K562 (cell line): ENCODE measurements at regions not wholly inside any gene's neighbourhood (a gene's known extent, or its start where the extent isn't known, plus 50 kb on each side); places are given as distances from the start of the nearest gene placed in this dataset.

ENCODE experiments used
- ATAC-seq: fragments of 200-7000 bp; cut with Tn5 transposase; 3 replicates; pipeline ENCODE4 v1.9.1; 2020; ENCODE audit warnings: moderate library complexity
- BruUV-seq: library from RNA; stranded (reverse); fragments of 400-500 nt; replicated peaks from 2 replicates; lab custom pipeline; 2021; lab: Mats Ljungman, UMichigan
- CTCF ChIA-PET: fragments of 300-600 bp; formaldehyde crosslinking; extraction: SDS; loops from one replicate; lab custom pipeline; 2021; ENCODE audit warnings: low intra/inter-chr PET ratio; lab: Yijun Ruan, JAX
- POLR2A ChIA-PET: fragments of 300-600, 350-650 bp; sonication (Branson Sonifier 250); formaldehyde crosslinking; extraction: SDS; loops from one replicate; lab custom pipeline; 2021; ENCODE audit warnings: antibody characterized with exemption, inconsistent platforms; lab: Yijun Ruan, JAX
- DNase-seq, 4 experiments: peaks; one replicate each; pipeline versions ENCODE4 v3.0.0 to v3.0.0-alpha.2; 2011 to 2018; ENCODE audit warnings: low spot score in 3 of 4, mixed read lengths in 3 of 4; ENCODE audit errors: extremely low read depth in 1 of 4
- FAIRE-seq: peaks from 2 replicates; lab custom pipeline; 2011; peaks lifted over from hg19 to GRCh38; lab: Jason Lieb, UNC
- H2AFZ ChIP-seq: 2 replicates; pipeline ENCODE4 v1.6.0; 2011; ENCODE audit warnings: low read depth, low read length, control low read depth, inconsistent platforms
- H3K27ac ChIP-seq: fragments of 200-600 bp; 3 replicates; pipeline ENCODE4 v1.8.0; 2011; ENCODE audit warnings: low read depth, mild to moderate bottlenecking, control low read depth, inconsistent platforms, low read length, moderate library complexity, mixed read lengths; ENCODE audit errors: extremely low read depth
- H3K27me3 ChIP-seq, 2 experiments: fragments of 300-600 bp in 1 of 2; 2 replicates in 1 of 2; 3 replicates in 1 of 2; pipeline versions ENCODE4 v1.6.0 to v1.8.0; 2011; ENCODE audit warnings: inconsistent platforms in 2 of 2, low read length in 2 of 2, mild to moderate bottlenecking in 1 of 2, mixed read lengths in 1 of 2, moderate library complexity in 1 of 2; ENCODE audit not compliant: control insufficient read depth in 2 of 2, insufficient read depth in 2 of 2
- H3K36me3 ChIP-seq: fragments of 300-600 bp; 3 replicates; pipeline ENCODE4 v1.8.0; 2011; ENCODE audit warnings: mild to moderate bottlenecking, low read length, inconsistent platforms; ENCODE audit not compliant: control insufficient read depth, insufficient read depth
- H3K4me1 ChIP-seq, 2 experiments: fragments of 200-600 bp in 1 of 2; replicated peaks in 1 of 2; 2 replicates in 1 of 2; 3 replicates in 1 of 2; pipeline versions ENCODE4 v1.5.1 to v1.8.0; 2011; ENCODE audit warnings: inconsistent platforms in 2 of 2, low read length in 2 of 2, mild to moderate bottlenecking in 1 of 2, mixed read lengths in 1 of 2, moderate library complexity in 1 of 2; ENCODE audit not compliant: control insufficient read depth in 2 of 2, insufficient read depth in 2 of 2
- H3K4me2 ChIP-seq: 2 replicates; pipeline ENCODE4 v1.6.1; 2011; ENCODE audit warnings: low read length, control low read depth, inconsistent platforms, mixed read lengths; ENCODE audit not compliant: insufficient read depth
- H3K4me3 ChIP-seq: fragments of 200-600 bp; sonication (generic), shearing (Covaris generic); 2 replicates; pipeline ENCODE4 v1.5.1; 2016; ENCODE audit warnings: control low read depth, inconsistent platforms
- H3K79me2 ChIP-seq: fragments of 200-600 bp; 3 replicates; pipeline ENCODE4 v1.8.0; 2011; ENCODE audit warnings: low read length, inconsistent platforms; ENCODE audit not compliant: control insufficient read depth, insufficient read depth
- H3K9ac ChIP-seq, 2 experiments: 2 replicates each; pipeline versions ENCODE4 v1.6.0 to v1.6.1; 2011; ENCODE audit warnings: low read depth in 2 of 2, low read length in 2 of 2, control low read depth in 1 of 2, inconsistent platforms in 1 of 2, mild to moderate bottlenecking in 1 of 2, mixed read lengths in 1 of 2; ENCODE audit not compliant: insufficient read depth in 1 of 2
- H3K9me1 ChIP-seq: one replicate; pipeline ENCODE4 v1.6.0; 2011; ENCODE audit warnings: inconsistent platforms, mild to moderate bottlenecking, low read length, moderate library complexity; ENCODE audit not compliant: control insufficient read depth, insufficient read depth
- H3K9me3 ChIP-seq: replicated peaks from 2 replicates; pipeline ENCODE4 v1.5.1; 2011; ENCODE audit warnings: low read depth, low read length, inconsistent platforms; ENCODE audit not compliant: control insufficient read depth, insufficient read depth
- H4K20me1 ChIP-seq: replicated peaks from 2 replicates; pipeline ENCODE4 v1.6.1; 2011; ENCODE audit warnings: low read length, inconsistent platforms, mixed read lengths; ENCODE audit not compliant: control insufficient read depth, insufficient read depth
- HDAC1 ChIP-seq, 2 experiments: fragments of 450-650 bp; IDR thresholded peaks; 2 replicates each; pipeline ENCODE4 v1.6.1; 2016 to 2017; ENCODE audit warnings: inconsistent platforms in 1 of 2, mild to moderate bottlenecking in 1 of 2, moderate library complexity in 1 of 2
- KAT2B ChIP-seq: IDR thresholded peaks from one replicate; pipeline ENCODE4 v1.6.1; 2012; ENCODE audit warnings: low read depth, mild to moderate bottlenecking, control low read depth, inconsistent platforms, low read length, moderate library complexity
- MAZ ChIP-seq, 2 experiments: fragments of 450-650 bp in 1 of 2; sonication (generic) in 1 of 2; formaldehyde crosslinking; IDR thresholded peaks in 1 of 2; conservative IDR thresholded peaks in 1 of 2; 2 replicates each; pipeline versions ENCODE4 v1.4.0 to v1.5.0; 2020; ENCODE audit warnings: mild to moderate bottlenecking in 1 of 2, missing genetic modification reagents in 1 of 2
- MYNN ChIP-seq, 2 experiments: sonication (generic); formaldehyde crosslinking in 1 of 2; IDR thresholded peaks; 2 replicates each; pipeline versions ENCODE4 v1.5.0 to v1.6.1; 2016 to 2020; ENCODE audit warnings: antibody characterized with exemption in 1 of 2, missing genetic modification reagents in 1 of 2
- SNRNP70 ChIP-seq: fragments of 200-400 bp; formaldehyde crosslinking; optimal IDR thresholded peaks from 2 replicates; pipeline ENCODE3; 2017; ENCODE audit warnings: low read depth, low read length
- SRF ChIP-seq, 2 experiments: fragments of 250-450, 450-650 bp in 1 of 2; sonication (Bioruptor Pico) in 1 of 2; sonication (generic) in 1 of 2; formaldehyde crosslinking; IDR thresholded peaks; 2 replicates each; pipeline versions ENCODE4 v1.5.0 to v1.5.1; 2020 to 2022; ENCODE audit warnings: mild to moderate bottlenecking in 1 of 2, missing genetic modification reagents in 1 of 2
- SRSF7 ChIP-seq: fragments of 200-400 bp; formaldehyde crosslinking; optimal IDR thresholded peaks from 2 replicates; pipeline ENCODE3; 2017; ENCODE audit warnings: mild to moderate bottlenecking, low read depth, low read length
- TARDBP ChIP-seq: fragments of 450-650 bp; IDR thresholded peaks from 2 replicates; pipeline ENCODE4 v1.6.1; 2016
- ZC3H11A ChIP-seq: IDR thresholded peaks from 2 replicates; pipeline ENCODE4 v1.6.1; 2012; ENCODE audit warnings: low read depth, low read length, improper control_type of control experiment
- WGBS: fragments of 100-300 bp; shearing (Covaris generic); methylation state at CpG from one replicate; pipeline ENCODE4 v1.1.6; 2016; ENCODE audit warnings: low coverage, mixed read lengths; ENCODE audit not compliant: insufficient coverage; ENCODE audit errors: missing lambda C conversion rate; 5-methylcytosine and 5-hydroxymethylcytosine counted together
- in situ Hi-C: fragments of 300-500 bp; cut with MboI; formaldehyde crosslinking; loops from 4 replicates; pipeline ENCODE4 v1.15.0; 2018; ENCODE audit warnings: inconsistent platforms, mixed read lengths
- intact Hi-C: fragments of 100-400 bp; cut with micrococcal nuclease; formaldehyde crosslinking; loops from 2 replicates; pipeline ENCODE4 v1.14.2; 2022
- TF ChIP-seq, protein P1 (sequence below): fragments of 450-650 bp; IDR thresholded peaks from 2 replicates; pipeline ENCODE4 v1.6.1; 2016; ENCODE audit warnings: low read depth, mild to moderate bottlenecking, moderate library complexity
- TF ChIP-seq, protein P2 (sequence below): fragments of 450-650 bp; formaldehyde crosslinking; IDR thresholded peaks from 2 replicates; pipeline ENCODE4 v1.4.0; 2022; ENCODE audit warnings: missing genetic modification characterization
- TF ChIP-seq, protein P3 (sequence below), 3 experiments: IDR thresholded peaks in 2 of 3; conservative IDR thresholded peaks in 1 of 3; 2 replicates each; pipeline ENCODE4 v1.5.1; 2011 to 2012; ENCODE audit warnings: low read length in 3 of 3, mild to moderate bottlenecking in 3 of 3, control low read depth in 2 of 3, improper control_type of control experiment in 1 of 3, inconsistent platforms in 1 of 3, low read depth in 1 of 3, mixed read lengths in 1 of 3, moderate library complexity in 1 of 3; ENCODE audit not compliant: insufficient read depth in 2 of 3

DNA sequence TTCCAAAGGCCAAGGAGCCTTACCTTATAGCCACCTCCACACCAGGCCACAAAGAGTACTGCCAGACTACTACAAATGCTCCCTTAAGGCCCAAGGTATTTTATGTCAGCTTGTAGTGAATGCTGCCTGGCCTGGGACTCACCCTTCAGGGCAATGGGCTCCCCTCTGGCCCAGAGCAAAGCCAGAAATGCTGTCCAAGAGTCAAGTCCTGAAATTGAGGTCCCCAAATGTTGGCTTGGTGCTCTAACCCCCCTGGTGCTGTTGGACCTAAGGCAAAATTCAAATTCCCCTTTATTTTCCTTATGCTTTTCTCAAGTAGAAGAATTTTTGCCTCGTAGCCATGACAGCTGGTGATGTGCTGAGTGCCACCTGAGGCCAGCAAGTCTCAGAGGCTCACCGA lies 1354.3 kb upstream of the DIAPH2 start:
- Histone ChIP-seq H3K9ac (no peak overlapping the region), H3K79me2 (no peaks in the 10 kb centered on the region), H3K4me3 (no peak overlapping the region), H2AFZ (no peak overlapping the region), H3K4me1 (no peaks in the 10 kb centered on the region), H3K36me3 (no peaks in the 10 kb centered on the region), H3K4me2 (no peak overlapping the region), H3K27ac (no peak overlapping the region), H4K20me1 (no peaks in the 10 kb centered on the region), H3K9me1 (no peaks in the 10 kb centered on the region), H3K9me3 (no peaks in the 10 kb centered on the region), H3K27me3 (no peaks in the 10 kb centered on the region)
- BruUV-seq = no TSS peak
- DNase-seq = no peak
- ATAC-seq = no peak
- 0% methylated on average over 2 of the region's 2 CpGs for WGBS
- CTCF ChIA-PET = no interaction called here
- intact Hi-C loops = no loop called here
- POLR2A ChIA-PET = no interaction called here
- in situ Hi-C loops = no loop called here
- FAIRE-seq = no peak
- TF ChIP-seq SRF (CRISPR knock-in tag; IDR thresholded peaks at IDR 0.05) (no peak), TARDBP (no peak), MAZ (CRISPR knock-in tag; conservative IDR thresholded peaks at IDR 0.05 in 1 of 2, IDR thresholded peaks at IDR 0.05 in 1 of 2) (no peak), ZC3H11A (no peak)
- TF ChIP-seq, protein P1, sequence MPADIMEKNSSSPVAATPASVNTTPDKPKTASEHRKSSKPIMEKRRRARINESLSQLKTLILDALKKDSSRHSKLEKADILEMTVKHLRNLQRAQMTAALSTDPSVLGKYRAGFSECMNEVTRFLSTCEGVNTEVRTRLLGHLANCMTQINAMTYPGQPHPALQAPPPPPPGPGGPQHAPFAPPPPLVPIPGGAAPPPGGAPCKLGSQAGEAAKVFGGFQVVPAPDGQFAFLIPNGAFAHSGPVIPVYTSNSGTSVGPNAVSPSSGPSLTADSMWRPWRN = no peak

DNA sequence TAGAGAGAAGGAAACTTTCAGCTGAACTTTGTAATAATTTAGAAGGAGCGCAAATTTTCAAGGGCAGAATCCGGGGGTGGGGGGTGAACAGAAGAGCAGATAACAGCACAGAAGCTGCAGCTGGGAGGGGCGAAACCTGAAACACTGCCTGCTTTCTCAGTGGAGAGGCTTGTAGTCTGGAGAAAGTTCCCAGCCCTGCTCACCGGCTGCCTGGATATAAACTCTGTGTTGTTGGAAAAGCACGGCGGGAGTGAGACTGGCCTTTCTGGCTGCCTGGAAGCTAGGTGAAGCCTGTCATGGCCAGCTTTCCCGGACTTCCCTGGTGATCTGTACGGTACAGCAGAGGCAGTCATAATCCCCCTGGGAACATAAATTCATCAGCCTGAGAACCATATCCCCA lies 1352.1 kb upstream of the DIAPH2 start:
- Histone ChIP-seq H4K20me1 (no peaks in the 10 kb centered on the region), H3K27me3 (no peaks in the 10 kb centered on the region), H3K36me3 (no peaks in the 10 kb centered on the region), H3K27ac (no peak overlapping the region), H3K9me3 (no peaks in the 10 kb centered on the region), H3K9ac (no peak overlapping the region), H3K9me1 (no peaks in the 10 kb centered on the region), H3K4me1 (no peaks in the 10 kb centered on the region), H3K4me2 (no peak overlapping the region), H3K4me3 (no peak overlapping the region), H3K79me2 (no peaks in the 10 kb centered on the region), H2AFZ (no peak overlapping the region)
- WGBS = 0% methylated on average over 5 of the region's 8 CpGs
- TF ChIP-seq HDAC1 (IDR thresholded peaks at IDR 0.05) (no peak), SNRNP70 (no peak), KAT2B (no peak), SRSF7 (no peak), MYNN (IDR thresholded peaks at IDR 0.05) (no peak), MYNN (CRISPR knock-in tag; IDR thresholded peaks at IDR 0.05) (no peak)
- TF ChIP-seq, protein P2, sequence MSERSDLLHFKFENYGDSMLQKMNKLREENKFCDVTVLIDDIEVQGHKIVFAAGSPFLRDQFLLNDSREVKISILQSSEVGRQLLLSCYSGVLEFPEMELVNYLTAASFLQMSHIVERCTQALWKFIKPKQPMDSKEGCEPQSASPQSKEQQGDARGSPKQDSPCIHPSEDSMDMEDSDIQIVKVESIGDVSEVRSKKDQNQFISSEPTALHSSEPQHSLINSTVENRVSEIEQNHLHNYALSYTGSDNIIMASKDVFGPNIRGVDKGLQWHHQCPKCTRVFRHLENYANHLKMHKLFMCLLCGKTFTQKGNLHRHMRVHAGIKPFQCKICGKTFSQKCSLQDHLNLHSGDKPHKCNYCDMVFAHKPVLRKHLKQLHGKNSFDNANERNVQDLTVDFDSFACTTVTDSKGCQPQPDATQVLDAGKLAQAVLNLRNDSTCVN (CRISPR knock-in tag) = no peak
- TF ChIP-seq, protein P3, sequence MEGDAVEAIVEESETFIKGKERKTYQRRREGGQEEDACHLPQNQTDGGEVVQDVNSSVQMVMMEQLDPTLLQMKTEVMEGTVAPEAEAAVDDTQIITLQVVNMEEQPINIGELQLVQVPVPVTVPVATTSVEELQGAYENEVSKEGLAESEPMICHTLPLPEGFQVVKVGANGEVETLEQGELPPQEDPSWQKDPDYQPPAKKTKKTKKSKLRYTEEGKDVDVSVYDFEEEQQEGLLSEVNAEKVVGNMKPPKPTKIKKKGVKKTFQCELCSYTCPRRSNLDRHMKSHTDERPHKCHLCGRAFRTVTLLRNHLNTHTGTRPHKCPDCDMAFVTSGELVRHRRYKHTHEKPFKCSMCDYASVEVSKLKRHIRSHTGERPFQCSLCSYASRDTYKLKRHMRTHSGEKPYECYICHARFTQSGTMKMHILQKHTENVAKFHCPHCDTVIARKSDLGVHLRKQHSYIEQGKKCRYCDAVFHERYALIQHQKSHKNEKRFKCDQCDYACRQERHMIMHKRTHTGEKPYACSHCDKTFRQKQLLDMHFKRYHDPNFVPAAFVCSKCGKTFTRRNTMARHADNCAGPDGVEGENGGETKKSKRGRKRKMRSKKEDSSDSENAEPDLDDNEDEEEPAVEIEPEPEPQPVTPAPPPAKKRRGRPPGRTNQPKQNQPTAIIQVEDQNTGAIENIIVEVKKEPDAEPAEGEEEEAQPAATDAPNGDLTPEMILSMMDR (IDR thresholded peaks at IDR 0.05 in 2 of 3, conservative IDR thresholded peaks at IDR 0.05 in 1 of 3; ENCODE audit: insufficient read depth in 2 of 3, low read depth in 1 of 3, low read length in 3 of 3) = no peak
- BruUV-seq = no TSS peak
- intact Hi-C loops (no loop called here), in situ Hi-C loops (no loop called here)
- CTCF ChIA-PET = no interaction called here
- POLR2A ChIA-PET = no interaction called here
- FAIRE-seq (no peak), ATAC-seq (no peak), DNase-seq (no peak)
